ENCODE measurements at regions not wholly inside any gene's neighbourhood (a gene's known extent, or its start where the extent isn't known, plus 50 kb on each side); places are given as distances from the start of the nearest gene placed in this dataset.
A peak's percentile ranks its signal among the peaks of the same experiment; 100 is the strongest.
"Not testable (repeated sequence)": the region's sequence is repeated elsewhere in the genome, so short reads cannot be mapped to it uniquely, and the experiment has no call there.

GRCh38 chr6:132122176-132122575 lies 171.0 kb upstream of the CCN2 start:
- H3K36me3 ChIP-seq = no peaks in the 10 kb centered on the region
- H3K9me3 ChIP-seq = no peaks in the 10 kb centered on the region
- no peak overlapping the region for H3K27ac ChIP-seq
- intact Hi-C loops (cut with DNase I; ENCODE audit: low total_unique reads) = no loop called here
- TF ChIP-seq CTCF (IDR thresholded peaks at IDR 0.05) = no peak
- DNase-seq = no peak
- no peak overlapping the region for H3K4me3 ChIP-seq
- H3K4me1 ChIP-seq = peaks cover 0 to 11% (median 0%) of the 10 kb centered on the region in 4 donors
- no peaks in the 10 kb centered on the region for H3K27me3 ChIP-seq

- no peak for DNase-seq
- no peak for TF ChIP-seq CTCF (IDR thresholded peaks at IDR 0.05)
- no peak overlapping the region for H3K27ac ChIP-seq
- no peaks in the 10 kb centered on the region for H3K36me3 ChIP-seq
- H3K27me3 ChIP-seq = no peaks in the 10 kb centered on the region
- H3K4me3 ChIP-seq = no peak overlapping the region
- H3K9me3 ChIP-seq = no peaks in the 10 kb centered on the region
- peaks cover 0 to 17% (median 8%) of the 10 kb centered on the region in 4 donors for H3K4me1 ChIP-seq
- intact Hi-C loops (cut with DNase I; ENCODE audit: low total_unique reads) = no loop called here
Observed at GRCh38 chr6:132118144-132118543, 167.0 kb upstream of the CCN2 start.

GRCh38 chr6:132115714-132116366 lies 164.7 kb upstream of the CCN2 start:
- no peak for TF ChIP-seq CTCF (IDR thresholded peaks at IDR 0.05)
- Histone ChIP-seq H3K9me3 (no peaks in the 10 kb centered on the region), H3K4me1 (peaks cover 0 to 17% (median 8%) of the 10 kb centered on the region in 4 donors), H3K4me3 (peak overlapping the region; percentile 36 to 47), H3K36me3 (no peaks in the 10 kb centered on the region), H3K27ac (peak overlapping the region; percentile 58 to 61), H3K27me3 (no peaks in the 10 kb centered on the region)
- DNase-seq = no peak
- intact Hi-C loops (cut with DNase I; ENCODE audit: low total_unique reads) = no loop called here

- Histone ChIP-seq H3K27ac (peak overlapping the region; percentile 58 to 61), H3K4me3 (no peak overlapping the region), H3K27me3 (no peaks in the 10 kb centered on the region), H3K36me3 (no peaks in the 10 kb centered on the region), H3K9me3 (peaks cover 0 to 5% (median 0%) of the 10 kb centered on the region in 3 donors), H3K4me1 (peaks cover 0 to 17% (median 8%) of the 10 kb centered on the region in 4 donors)
- intact Hi-C loops (cut with DNase I; ENCODE audit: low total_unique reads) = no loop called here
- TF ChIP-seq CTCF (IDR thresholded peaks at IDR 0.05) = no peak
- DNase-seq = no peak
Observed at GRCh38 chr6:132114201-132114825, 163.1 kb upstream of the CCN2 start.

- H3K4me3 ChIP-seq; DNase-seq; intact Hi-C loops (cut with DNase I; ENCODE audit: low total_unique reads); H3K36me3 ChIP-seq; H3K27me3 ChIP-seq; H3K4me1 ChIP-seq; H3K27ac ChIP-seq: not testable (repeated sequence)
- peaks cover 0 to 15% (median 0%) of the 10 kb centered on the region in 3 donors for H3K9me3 ChIP-seq
Observed at GRCh38 chr6:132109752-132110151, 158.6 kb upstream of the CCN2 start.

GRCh38 chr6:132107896-132108295 lies 156.7 kb upstream of the CCN2 start:
- Histone ChIP-seq H3K4me3 (no peak overlapping the region), H3K36me3 (no peaks in the 10 kb centered on the region), H3K27ac (no peak overlapping the region), H3K9me3 (peaks cover 0 to 15% (median 0%) of the 10 kb centered on the region in 3 donors), H3K4me1 (no peaks in the 10 kb centered on the region), H3K27me3 (no peaks in the 10 kb centered on the region)
- intact Hi-C loops (cut with DNase I; ENCODE audit: low total_unique reads) = no loop called here
- no peak for TF ChIP-seq CTCF (IDR thresholded peaks at IDR 0.05)
- no peak for DNase-seq

Data from tibial artery (tissue), 4 donors.